ENCODE measurements at regions not wholly inside any gene's neighbourhood (a gene's known extent, or its start where the extent isn't known, plus 50 kb on each side); places are given as distances from the start of the nearest gene placed in this dataset.

DNA sequence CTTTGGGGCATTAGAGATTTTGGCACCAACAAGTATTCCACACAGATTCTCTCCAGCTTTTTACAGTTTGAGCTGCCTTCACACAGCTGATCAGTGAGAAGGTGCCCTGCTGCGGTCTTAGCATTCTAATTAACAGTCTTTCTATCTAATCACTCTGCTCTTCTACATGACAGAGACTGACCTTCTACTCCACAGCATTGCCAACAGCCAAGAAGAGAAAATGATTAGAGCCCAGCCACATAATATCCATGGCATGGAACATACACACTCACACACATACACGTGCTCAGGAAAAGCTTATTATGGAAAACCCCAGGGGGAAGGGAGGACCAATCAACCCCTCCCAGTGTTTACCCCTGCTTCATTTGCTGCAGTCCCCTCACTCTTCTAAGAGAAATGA, 76.1 kb upstream of the PPP2R3A start:
- WGBS (ENCODE audit: insufficient coverage, low coverage, missing lambda C conversion rate): 4% methylated on average over 2 of the region's 2 CpGs
- POLR2A ChIA-PET: no interaction called here
- DNase-seq (ENCODE audit: extremely low read depth in 1 of 4, low spot score in 3 of 4): no peak
- H3K4me2 ChIP-seq (ENCODE audit: insufficient read depth, low read length): no peak overlapping the region
- CTCF ChIA-PET (ENCODE audit: low intra/inter-chr PET ratio): no interaction called here
- no peak overlapping the region for H2AFZ ChIP-seq (ENCODE audit: low read depth, low read length)
- H4K20me1 ChIP-seq (replicated peaks; ENCODE audit: control insufficient read depth, insufficient read depth, low read length): no peaks in the 10 kb centered on the region
- no peak for FAIRE-seq
- H3K9me1 ChIP-seq (ENCODE audit: control insufficient read depth, insufficient read depth, low read length): no peaks in the 10 kb centered on the region
- no peaks in the 10 kb centered on the region for H3K36me3 ChIP-seq (ENCODE audit: control insufficient read depth, insufficient read depth, low read length)
- no TSS peak for BruUV-seq (replicated peaks)
- intact Hi-C loops (cut with micrococcal nuclease) (no loop called here), in situ Hi-C loops (cut with MboI) (loop anchor here (25.0 kb wide), 1 partner anchor 1102 kb away; the partner anchor contains the start of gene EPHB1)
- no peaks in the 10 kb centered on the region for H3K79me2 ChIP-seq (ENCODE audit: control insufficient read depth, insufficient read depth, low read length)
- H3K4me1 ChIP-seq (replicated peaks in 1 of 2; ENCODE audit: control insufficient read depth in 2 of 2, insufficient read depth in 2 of 2, low read length in 2 of 2): no peaks in the 10 kb centered on the region
- ATAC-seq: no peak
- no peak overlapping the region for H3K27ac ChIP-seq (ENCODE audit: extremely low read depth, low read depth, low read length)
- no peak overlapping the region for H3K4me3 ChIP-seq
- no peaks in the 10 kb centered on the region for H3K27me3 ChIP-seq (ENCODE audit: control insufficient read depth in 2 of 2, insufficient read depth in 2 of 2, low read length in 2 of 2)
- TF ChIP-seq SMARCA4 (IDR thresholded peaks at IDR 0.05): no peak
- TF ChIP-seq, protein P1, sequence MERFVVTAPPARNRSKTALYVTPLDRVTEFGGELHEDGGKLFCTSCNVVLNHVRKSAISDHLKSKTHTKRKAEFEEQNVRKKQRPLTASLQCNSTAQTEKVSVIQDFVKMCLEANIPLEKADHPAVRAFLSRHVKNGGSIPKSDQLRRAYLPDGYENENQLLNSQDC (CRISPR knock-in tag; IDR thresholded peaks at IDR 0.05): no peak
- TF ChIP-seq MIER1 (IDR thresholded peaks at IDR 0.05; ENCODE audit: low read depth): no peak
- TF ChIP-seq ZNF274 (IDR thresholded peaks at IDR 0.05; ENCODE audit: borderline replicate concordance, low read depth, low read length): no peak
- no peak for TF ChIP-seq NFXL1 (CRISPR knock-in tag; IDR thresholded peaks at IDR 0.05)
- TF ChIP-seq PML (IDR thresholded peaks at IDR 0.05; ENCODE audit: low read length): no peak
- TF ChIP-seq ZNF239 (CRISPR knock-in tag; IDR thresholded peaks at IDR 0.05): no peak
- no peak for TF ChIP-seq MCM7 (IDR thresholded peaks at IDR 0.05)
- no peak for TF ChIP-seq ZNF277 (CRISPR knock-in tag; IDR thresholded peaks at IDR 0.05; ENCODE audit: borderline replicate concordance)
- TF ChIP-seq KAT7 (CRISPR knock-in tag; IDR thresholded peaks at IDR 0.05; ENCODE audit: borderline replicate concordance): no peak
- no peak for TF ChIP-seq KLF16 (IDR thresholded peaks at IDR 0.05)
- TF ChIP-seq SRSF9 (IDR thresholded peaks at IDR 0.05; ENCODE audit: borderline replicate concordance, low read depth, low read length): no peak
- no peak for TF ChIP-seq CUX1 (CRISPR knock-in tag; IDR thresholded peaks at IDR 0.05)
- no peak for TF ChIP-seq ZNF134 (CRISPR knock-in tag; conservative IDR thresholded peaks at IDR 0.05)
- TF ChIP-seq NCOA2 (IDR thresholded peaks at IDR 0.05; ENCODE audit: partially characterized antibody in 2 of 2): no peak
- no peak for TF ChIP-seq MTA2 (IDR thresholded peaks at IDR 0.05; ENCODE audit: low read depth)
- no peak for TF ChIP-seq NONO (IDR thresholded peaks at IDR 0.05; ENCODE audit: low read depth in 2 of 2, low read length in 1 of 2)
- no peak for TF ChIP-seq HDAC1 (IDR thresholded peaks at IDR 0.05)
- TF ChIP-seq ZNF232 (CRISPR knock-in tag; IDR thresholded peaks at IDR 0.05): no peak
- TF ChIP-seq NR3C1 (CRISPR knock-in tag; IDR thresholded peaks at IDR 0.05): no peak
- H3K9me3 ChIP-seq (replicated peaks; ENCODE audit: control insufficient read depth, insufficient read depth, low read depth, low read length): no peaks in the 10 kb centered on the region
- no peak overlapping the region for H3K9ac ChIP-seq (ENCODE audit: insufficient read depth in 1 of 2, low read depth in 2 of 2, low read length in 2 of 2)

Measured in K562 (cell line).